ENCODE measurements at regions not wholly inside any gene's neighbourhood (a gene's known extent, or its start where the extent isn't known, plus 50 kb on each side); places are given as distances from the start of the nearest gene placed in this dataset.

- no peak for DNase-seq (ENCODE audit: low read depth in 3 of 3, low spot score in 2 of 3)
These were observed 384.2 kb upstream of the ZNF507 start for GRCh38 chr19:31961191-31961590.

GRCh38 chr19:31961667-31962066 is 383.7 kb upstream of the ZNF507 start:
- DNase-seq (ENCODE audit: low read depth in 3 of 3, low spot score in 2 of 3) = no peak

GRCh38 chr19:31962561-31962996 is 382.8 kb upstream of the ZNF507 start:
- peak; percentile 65 to 77 (median 70) for DNase-seq (ENCODE audit: low read depth in 3 of 3, low spot score in 2 of 3)

GRCh38 chr19:31963746-31964145 is 381.7 kb upstream of the ZNF507 start:
- no peak for DNase-seq (ENCODE audit: low read depth in 3 of 3, low spot score in 2 of 3)

GRCh38 chr19:31969016-31969415 is 376.4 kb upstream of the ZNF507 start:
- DNase-seq (ENCODE audit: low read depth in 3 of 3, low spot score in 2 of 3) = no peak

GRCh38 chr19:31970027-31970461 is 375.4 kb upstream of the ZNF507 start:
- DNase-seq (ENCODE audit: low read depth in 3 of 3, low spot score in 2 of 3) = no peak

- no peak for DNase-seq (ENCODE audit: low read depth in 3 of 3, low spot score in 2 of 3)
These were observed 371.1 kb upstream of the ZNF507 start for GRCh38 chr19:31974290-31974689.

GRCh38 chr19:31974941-31975340 is 370.5 kb upstream of the ZNF507 start:
- no peak for DNase-seq (ENCODE audit: low read depth in 3 of 3, low spot score in 2 of 3)

- DNase-seq (ENCODE audit: low read depth in 3 of 3, low spot score in 2 of 3) = no peak
These were observed 369.9 kb upstream of the ZNF507 start for GRCh38 chr19:31975461-31975860.

- DNase-seq (ENCODE audit: low read depth in 3 of 3, low spot score in 2 of 3) = no peak
These were observed 368.5 kb upstream of the ZNF507 start for GRCh38 chr19:31976775-31977536.

- no peak for DNase-seq (ENCODE audit: low read depth in 3 of 3, low spot score in 2 of 3)
These were observed 366.0 kb upstream of the ZNF507 start for GRCh38 chr19:31979362-31979761.

- no peak for DNase-seq (ENCODE audit: low read depth in 3 of 3, low spot score in 2 of 3)
These were observed 365.3 kb upstream of the ZNF507 start for GRCh38 chr19:31979949-31980670.

- DNase-seq (ENCODE audit: low read depth in 3 of 3, low spot score in 2 of 3) = no peak
These were observed 364.6 kb upstream of the ZNF507 start for GRCh38 chr19:31980796-31981195.

- no peak for DNase-seq (ENCODE audit: low read depth in 3 of 3, low spot score in 2 of 3)
These were observed 363.9 kb upstream of the ZNF507 start for GRCh38 chr19:31981545-31981944.

- no peak for DNase-seq (ENCODE audit: low read depth in 3 of 3, low spot score in 2 of 3)
These were observed 361.8 kb upstream of the ZNF507 start for GRCh38 chr19:31983647-31984046.

GRCh38 chr19:31985001-31985605 is 360.3 kb upstream of the ZNF507 start:
- DNase-seq (ENCODE audit: low read depth in 3 of 3, low spot score in 2 of 3) = no peak

- no peak for DNase-seq (ENCODE audit: low read depth in 3 of 3, low spot score in 2 of 3)
These were observed 358.5 kb upstream of the ZNF507 start for GRCh38 chr19:31986951-31987350.

GRCh38 chr19:31988256-31988655 is 357.2 kb upstream of the ZNF507 start:
- no peak for DNase-seq (ENCODE audit: low read depth in 3 of 3, low spot score in 2 of 3)

GRCh38 chr19:31991984-31992655 is 353.3 kb upstream of the ZNF507 start:
- no peak for DNase-seq (ENCODE audit: low read depth in 3 of 3, low spot score in 2 of 3)

GRCh38 chr19:31992750-31993149 is 352.7 kb upstream of the ZNF507 start:
- no peak for DNase-seq (ENCODE audit: low read depth in 3 of 3, low spot score in 2 of 3)

- no peak for DNase-seq (ENCODE audit: low read depth in 3 of 3, low spot score in 2 of 3)
These were observed 349.9 kb upstream of the ZNF507 start for GRCh38 chr19:31995546-31995945.
